H1 (cell line): ENCODE measurements at regions not wholly inside any gene's neighbourhood (a gene's known extent, or its start where the extent isn't known, plus 50 kb on each side); places are given as distances from the start of the nearest gene placed in this dataset.

Experiments used
- SP4 ChIP-seq: IDR thresholded peaks from 2 replicates; pipeline ENCODE4 v1.6.1; 2012; ENCODE audit warnings: low read length, inconsistent platforms

DNA sequence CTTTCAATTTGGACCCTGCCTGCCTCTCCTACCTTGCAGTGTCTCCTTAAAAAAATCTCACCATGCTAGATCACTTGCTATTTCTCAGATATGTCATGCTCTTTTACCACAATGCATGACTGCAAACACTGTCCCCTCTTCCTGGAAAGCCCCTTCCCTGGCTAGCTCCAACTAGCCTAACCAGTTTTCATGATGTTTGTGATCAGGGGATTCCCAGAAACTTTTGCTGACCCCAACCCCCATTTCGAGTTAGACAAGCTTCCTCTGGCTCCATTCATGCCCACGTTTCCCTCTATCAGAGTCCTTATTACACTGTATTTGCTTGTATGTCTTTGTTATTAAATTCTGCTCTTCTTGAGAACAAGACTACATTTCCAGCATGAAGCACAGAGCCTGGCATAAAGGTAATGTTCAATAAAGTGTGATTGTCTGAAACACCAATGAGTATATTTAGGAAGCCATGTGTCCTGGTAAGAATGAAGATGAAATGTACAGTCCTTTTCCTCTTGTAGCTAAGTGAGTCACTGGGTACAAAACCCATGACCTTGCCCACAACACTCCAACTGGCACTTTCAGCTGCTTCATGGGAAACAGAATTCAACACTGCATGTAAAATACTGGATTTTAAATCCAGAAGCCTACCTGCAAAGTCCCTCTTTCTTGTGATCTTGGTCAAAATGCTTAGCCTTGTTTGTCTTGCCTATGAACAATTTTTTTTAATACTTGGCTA lies 62.0 kb upstream of the ATL2 start (continued):
- TF ChIP-seq SP4, result no peak
